ENCODE measurements at regions not wholly inside any gene's neighbourhood (a gene's known extent, or its start where the extent isn't known, plus 50 kb on each side); places are given as distances from the start of the nearest gene placed in this dataset.
A peak's percentile ranks its signal among the peaks of the same experiment; 100 is the strongest.

GRCh38 chr10:131788386-131788785 lies 112.4 kb upstream of the PPP2R2D start:
- no peaks in the 10 kb centered on the region for H3K79me1 ChIP-seq (ENCODE audit: low read length)

GRCh38 chr10:131789516-131789915 lies 111.3 kb upstream of the PPP2R2D start:
- no CpG with 5 or more reads among the region's 7 CpGs for WGBS (ENCODE audit: extremely low coverage, insufficient coverage, low lambda C conversion rate)
- H2BK120ac ChIP-seq (ENCODE audit: low read depth, low read length): no peak overlapping the region
- no peaks in the 10 kb centered on the region for H3K4me1 ChIP-seq (ENCODE audit: control insufficient read depth, low read depth, low read length)

More at GRCh38 chr10:131788386-131788785, 112.4 kb upstream of the PPP2R2D start:
- Histone ChIP-seq H3K27ac (ENCODE audit: low read depth, low read length) (no peak overlapping the region), H3K56ac (ENCODE audit: low read length) (no peak overlapping the region), H2BK120ac (ENCODE audit: low read depth, low read length) (no peak overlapping the region), H3K36me3 (ENCODE audit: control insufficient read depth, insufficient read depth, low read length) (no peaks in the 10 kb centered on the region), H3K18ac (ENCODE audit: low read length) (no peak overlapping the region), H3K9ac (ENCODE audit: low read length) (no peak overlapping the region), H3K79me2 (ENCODE audit: control insufficient read depth, insufficient read depth, low read length) (no peaks in the 10 kb centered on the region), H3K4ac (ENCODE audit: low read depth, low read length) (no peak overlapping the region), H4K5ac (ENCODE audit: low read length) (no peak overlapping the region), H3K4me1 (ENCODE audit: control insufficient read depth, low read depth, low read length) (no peaks in the 10 kb centered on the region), H3K27me3 (ENCODE audit: insufficient read depth, low read length, poor library complexity) (no peaks in the 10 kb centered on the region), H3K23ac (ENCODE audit: low read length) (no peak overlapping the region), H3K4me2 (ENCODE audit: low read length) (no peak overlapping the region), H2AK5ac (ENCODE audit: low read length) (no peak overlapping the region), H2BK15ac (replicated peaks; ENCODE audit: low read depth) (no peak overlapping the region), H2BK5ac (ENCODE audit: low read length) (no peak overlapping the region), H3K4me3 (ENCODE audit: low read length) (no peak overlapping the region), H4K8ac (ENCODE audit: low read depth, low read length) (no peak overlapping the region)
- WGBS (ENCODE audit: extremely low coverage, insufficient coverage, low lambda C conversion rate): no CpG with 5 or more reads among the region's 6 CpGs
- peak; percentile 72 for DNase-seq

DNA sequence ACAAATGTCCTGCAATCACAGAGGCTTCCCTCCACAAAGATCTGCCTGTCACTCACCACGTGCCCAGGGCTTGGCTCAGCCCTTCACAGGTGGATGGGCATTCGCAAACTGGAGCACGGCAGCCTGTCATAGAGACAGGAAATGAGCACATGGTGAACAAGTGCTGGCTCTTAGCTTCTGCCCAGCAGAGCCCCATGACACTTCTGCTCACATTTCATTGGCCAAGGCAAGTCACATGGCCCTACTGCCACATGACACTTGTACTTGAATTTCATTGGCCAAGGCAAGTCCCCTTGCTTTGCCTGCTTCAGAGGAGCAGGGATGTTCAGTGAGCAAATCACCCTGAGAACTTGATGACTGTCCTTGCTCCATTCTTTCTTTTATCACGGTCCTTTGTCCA lies 110.8 kb upstream of the PPP2R2D start:
- no CpG with 5 or more reads among the region's 4 CpGs for WGBS (ENCODE audit: extremely low coverage, insufficient coverage, low lambda C conversion rate)

More at GRCh38 chr10:131789516-131789915, 111.3 kb upstream of the PPP2R2D start:
- Histone ChIP-seq H3K4me2 (ENCODE audit: low read length) (no peak overlapping the region), H2AK5ac (ENCODE audit: low read length) (no peak overlapping the region), H3K56ac (ENCODE audit: low read length) (no peak overlapping the region), H4K5ac (ENCODE audit: low read length) (no peak overlapping the region), H3K4ac (ENCODE audit: low read depth, low read length) (no peak overlapping the region), H3K9ac (ENCODE audit: low read length) (no peak overlapping the region), H2BK5ac (ENCODE audit: low read length) (no peak overlapping the region), H3K27ac (ENCODE audit: low read depth, low read length) (no peak overlapping the region), H2BK15ac (replicated peaks; ENCODE audit: low read depth) (no peak overlapping the region), H3K4me3 (ENCODE audit: low read length) (no peak overlapping the region), H3K36me3 (ENCODE audit: control insufficient read depth, insufficient read depth, low read length) (no peaks in the 10 kb centered on the region), H3K23ac (ENCODE audit: low read length) (no peak overlapping the region), H3K27me3 (ENCODE audit: insufficient read depth, low read length, poor library complexity) (no peaks in the 10 kb centered on the region), H3K79me2 (ENCODE audit: control insufficient read depth, insufficient read depth, low read length) (no peaks in the 10 kb centered on the region), H3K79me1 (ENCODE audit: low read length) (no peaks in the 10 kb centered on the region), H3K18ac (ENCODE audit: low read length) (no peak overlapping the region), H4K8ac (ENCODE audit: low read depth, low read length) (no peak overlapping the region)
- no peak for DNase-seq

DNA sequence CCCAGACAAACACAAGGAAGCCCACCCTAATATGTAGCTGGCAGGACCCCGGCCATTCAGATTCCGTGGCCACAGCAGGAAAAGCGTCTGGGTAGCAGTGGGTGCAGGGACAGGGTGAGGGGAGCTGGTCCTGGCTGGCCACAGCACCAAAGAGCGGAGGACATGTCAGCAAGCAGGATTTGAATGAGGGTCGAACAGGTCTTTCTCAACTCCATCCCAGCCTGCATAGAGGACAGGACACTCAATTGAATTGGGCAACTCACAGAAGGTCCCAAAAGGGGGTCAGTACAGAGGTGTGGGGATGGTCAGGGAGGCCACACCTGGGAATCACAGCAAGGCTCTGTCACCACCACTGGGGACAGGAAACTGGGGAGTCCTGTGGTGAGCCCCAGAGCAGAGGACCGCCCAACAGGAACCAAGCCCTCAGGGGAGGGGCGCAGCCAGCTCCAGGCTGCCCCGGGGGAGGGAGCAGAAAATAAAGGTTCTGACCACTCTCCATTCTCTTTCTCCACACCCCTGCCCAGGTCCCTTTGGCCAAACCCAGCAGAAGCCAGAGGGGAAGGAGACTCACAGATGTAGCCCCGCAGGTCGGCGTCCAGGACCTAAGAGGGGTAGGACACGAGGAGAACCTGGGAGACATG lies 108.7 kb upstream of the PPP2R2D start:
- H2AK5ac ChIP-seq (ENCODE audit: low read length): no peak overlapping the region
- H3K9ac ChIP-seq (ENCODE audit: low read length): no peak overlapping the region
- no peak overlapping the region for H2BK5ac ChIP-seq (ENCODE audit: low read length)
- no peak overlapping the region for H3K23ac ChIP-seq (ENCODE audit: low read length)
- no peak overlapping the region for H3K4me2 ChIP-seq (ENCODE audit: low read length)
- H3K79me1 ChIP-seq (ENCODE audit: low read length): no peaks in the 10 kb centered on the region
- H3K27ac ChIP-seq (ENCODE audit: low read depth, low read length): no peak overlapping the region
- no peak overlapping the region for H3K4me3 ChIP-seq (ENCODE audit: low read length)
- no peak overlapping the region for H3K56ac ChIP-seq (ENCODE audit: low read length)
- H3K36me3 ChIP-seq (ENCODE audit: control insufficient read depth, insufficient read depth, low read length): no peaks in the 10 kb centered on the region
- H3K79me2 ChIP-seq (ENCODE audit: control insufficient read depth, insufficient read depth, low read length): no peaks in the 10 kb centered on the region
- no peak for DNase-seq
- no CpG with 5 or more reads among the region's 12 CpGs for WGBS (ENCODE audit: extremely low coverage, insufficient coverage, low lambda C conversion rate)
- H3K27me3 ChIP-seq (ENCODE audit: insufficient read depth, low read length, poor library complexity): no peaks in the 10 kb centered on the region
- no peaks in the 10 kb centered on the region for H3K4me1 ChIP-seq (ENCODE audit: control insufficient read depth, low read depth, low read length)
- no peak overlapping the region for H2BK15ac ChIP-seq (replicated peaks; ENCODE audit: low read depth)
- no peak overlapping the region for H2BK120ac ChIP-seq (ENCODE audit: low read depth, low read length)
- no peak overlapping the region for H3K4ac ChIP-seq (ENCODE audit: low read depth, low read length)
- no peak overlapping the region for H4K5ac ChIP-seq (ENCODE audit: low read length)
- no peak overlapping the region for H3K18ac ChIP-seq (ENCODE audit: low read length)
- no peak overlapping the region for H4K8ac ChIP-seq (ENCODE audit: low read depth, low read length)

More for the DNA sequence above, 110.8 kb upstream of the PPP2R2D start:
- no peak overlapping the region for H2BK5ac ChIP-seq (ENCODE audit: low read length)
- no peak overlapping the region for H3K27ac ChIP-seq (ENCODE audit: low read depth, low read length)
- no peak overlapping the region for H2AK5ac ChIP-seq (ENCODE audit: low read length)
- no peak overlapping the region for H3K4me3 ChIP-seq (ENCODE audit: low read length)
- no peak overlapping the region for H3K23ac ChIP-seq (ENCODE audit: low read length)
- H3K4ac ChIP-seq (ENCODE audit: low read depth, low read length): no peak overlapping the region
- H4K8ac ChIP-seq (ENCODE audit: low read depth, low read length): no peak overlapping the region
- H3K27me3 ChIP-seq (ENCODE audit: insufficient read depth, low read length, poor library complexity): no peaks in the 10 kb centered on the region
- no peaks in the 10 kb centered on the region for H3K79me1 ChIP-seq (ENCODE audit: low read length)
- H3K56ac ChIP-seq (ENCODE audit: low read length): no peak overlapping the region
- H4K5ac ChIP-seq (ENCODE audit: low read length): no peak overlapping the region
- H3K9ac ChIP-seq (ENCODE audit: low read length): no peak overlapping the region
- no peak overlapping the region for H3K18ac ChIP-seq (ENCODE audit: low read length)
- H2BK15ac ChIP-seq (replicated peaks; ENCODE audit: low read depth): no peak overlapping the region
- no peaks in the 10 kb centered on the region for H3K4me1 ChIP-seq (ENCODE audit: control insufficient read depth, low read depth, low read length)
- H2BK120ac ChIP-seq (ENCODE audit: low read depth, low read length): no peak overlapping the region
- H3K4me2 ChIP-seq (ENCODE audit: low read length): no peak overlapping the region
- peak; percentile 79 for DNase-seq
- no peaks in the 10 kb centered on the region for H3K36me3 ChIP-seq (ENCODE audit: control insufficient read depth, insufficient read depth, low read length)
- H3K79me2 ChIP-seq (ENCODE audit: control insufficient read depth, insufficient read depth, low read length): no peaks in the 10 kb centered on the region

DNA sequence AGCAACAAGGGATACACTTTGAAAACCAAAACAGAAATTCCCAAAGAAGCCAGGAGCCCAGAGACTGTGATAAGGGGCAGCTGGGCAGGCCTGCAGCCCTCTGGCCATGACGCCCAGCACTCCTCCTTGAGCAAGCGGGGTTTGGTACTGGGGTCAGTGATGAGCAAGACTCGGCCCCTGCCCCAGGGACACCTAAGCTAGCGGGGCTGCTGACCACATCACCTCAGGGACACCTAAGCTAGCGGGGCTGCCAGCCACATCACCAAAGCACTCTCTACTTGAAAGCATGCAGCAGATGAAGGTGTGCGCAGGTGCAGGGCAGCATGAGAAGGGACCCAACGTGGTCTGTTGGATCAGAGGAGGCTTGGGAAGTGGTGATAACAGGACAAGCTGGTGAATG lies 108.0 kb upstream of the PPP2R2D start:
- no peak overlapping the region for H2BK15ac ChIP-seq (replicated peaks; ENCODE audit: low read depth)
- H3K9ac ChIP-seq (ENCODE audit: low read length): no peak overlapping the region
- H3K27ac ChIP-seq (ENCODE audit: low read depth, low read length): no peak overlapping the region
- H3K56ac ChIP-seq (ENCODE audit: low read length): no peak overlapping the region
- no peaks in the 10 kb centered on the region for H3K79me1 ChIP-seq (ENCODE audit: low read length)
- no peaks in the 10 kb centered on the region for H3K36me3 ChIP-seq (ENCODE audit: control insufficient read depth, insufficient read depth, low read length)
- H3K4me3 ChIP-seq (ENCODE audit: low read length): no peak overlapping the region
- H4K8ac ChIP-seq (ENCODE audit: low read depth, low read length): no peak overlapping the region
- H2BK120ac ChIP-seq (ENCODE audit: low read depth, low read length): no peak overlapping the region
- H3K79me2 ChIP-seq (ENCODE audit: control insufficient read depth, insufficient read depth, low read length): no peaks in the 10 kb centered on the region
- no peak overlapping the region for H3K4ac ChIP-seq (ENCODE audit: low read depth, low read length)
- H3K18ac ChIP-seq (ENCODE audit: low read length): no peak overlapping the region
- H3K4me1 ChIP-seq (ENCODE audit: control insufficient read depth, low read depth, low read length): no peaks in the 10 kb centered on the region
- no peaks in the 10 kb centered on the region for H3K27me3 ChIP-seq (ENCODE audit: insufficient read depth, low read length, poor library complexity)
- H3K4me2 ChIP-seq (ENCODE audit: low read length): no peak overlapping the region
- DNase-seq: no peak
- no peak overlapping the region for H4K5ac ChIP-seq (ENCODE audit: low read length)
- H2AK5ac ChIP-seq (ENCODE audit: low read length): no peak overlapping the region
- H3K23ac ChIP-seq (ENCODE audit: low read length): no peak overlapping the region
- no peak overlapping the region for H2BK5ac ChIP-seq (ENCODE audit: low read length)
- no CpG with 5 or more reads among the region's 7 CpGs for WGBS (ENCODE audit: extremely low coverage, insufficient coverage, low lambda C conversion rate)

- H4K5ac ChIP-seq (ENCODE audit: low read length): no peak overlapping the region
- no peak overlapping the region for H3K56ac ChIP-seq (ENCODE audit: low read length)
- no peak overlapping the region for H2BK5ac ChIP-seq (ENCODE audit: low read length)
- no peak overlapping the region for H3K9ac ChIP-seq (ENCODE audit: low read length)
- no peak overlapping the region for H3K4me3 ChIP-seq (ENCODE audit: low read length)
- H3K27ac ChIP-seq (ENCODE audit: low read depth, low read length): no peak overlapping the region
- H3K27me3 ChIP-seq (ENCODE audit: insufficient read depth, low read length, poor library complexity): no peaks in the 10 kb centered on the region
- H3K4me2 ChIP-seq (ENCODE audit: low read length): no peak overlapping the region
- no peaks in the 10 kb centered on the region for H3K79me2 ChIP-seq (ENCODE audit: control insufficient read depth, insufficient read depth, low read length)
- H3K79me1 ChIP-seq (ENCODE audit: low read length): no peaks in the 10 kb centered on the region
- H2BK120ac ChIP-seq (ENCODE audit: low read depth, low read length): no peak overlapping the region
- no CpG with 5 or more reads among the region's 2 CpGs for WGBS (ENCODE audit: extremely low coverage, insufficient coverage, low lambda C conversion rate)
- no peak overlapping the region for H2BK15ac ChIP-seq (replicated peaks; ENCODE audit: low read depth)
- H3K18ac ChIP-seq (ENCODE audit: low read length): no peak overlapping the region
- no peak overlapping the region for H4K8ac ChIP-seq (ENCODE audit: low read depth, low read length)
- no peak overlapping the region for H3K4ac ChIP-seq (ENCODE audit: low read depth, low read length)
- DNase-seq: no peak
- no peaks in the 10 kb centered on the region for H3K4me1 ChIP-seq (ENCODE audit: control insufficient read depth, low read depth, low read length)
- H3K36me3 ChIP-seq (ENCODE audit: control insufficient read depth, insufficient read depth, low read length): no peaks in the 10 kb centered on the region
- no peak overlapping the region for H2AK5ac ChIP-seq (ENCODE audit: low read length)
- H3K23ac ChIP-seq (ENCODE audit: low read length): no peak overlapping the region
These were observed 105.0 kb upstream of the PPP2R2D start for GRCh38 chr10:131795761-131796160.
